Transverse colon (tissue), 4 donors: ENCODE measurements at regions not wholly inside any gene's neighbourhood (a gene's known extent, or its start where the extent isn't known, plus 50 kb on each side); places are given as distances from the start of the nearest gene placed in this dataset.

Experiments
- DNase-seq: peaks from one replicate; pipeline ENCODE4 v3.0.0-alpha.2; 2019
- H3K27ac ChIP-seq, 4 donors: fragments of 200-600 bp; sonication (generic); 2 replicates each; pipeline ENCODE4 v1.5.1; 2016 to 2018; ENCODE audit warnings: inconsistent platforms in 4 of 4
- H3K27me3 ChIP-seq: fragments of 200-600 bp; sonication (generic); 2 replicates; pipeline ENCODE4 v1.5.1; 2017; ENCODE audit warnings: inconsistent platforms
- H3K36me3 ChIP-seq, 4 donors: fragments of 200-600 bp; sonication (generic); 2 replicates each; pipeline ENCODE4 v1.5.1; 2017 to 2019; ENCODE audit warnings: inconsistent platforms in 4 of 4
- H3K4me1 ChIP-seq, 4 donors: fragments of 200-600 bp; sonication (generic); 2 replicates each; pipeline ENCODE4 v1.5.1; 2017 to 2020; ENCODE audit warnings: inconsistent platforms in 4 of 4
- H3K4me3 ChIP-seq, 4 donors: fragments of 200-600 bp; sonication (generic); 1 replicate in 1 of 4; 2 replicates in 3 of 4; pipeline versions ENCODE4 v1.5.1 to v1.6.1; 2017 to 2019; ENCODE audit warnings: inconsistent platforms in 4 of 4
- H3K9me3 ChIP-seq, 2 donors: fragments of 200-600 bp; sonication (generic); 2 replicates each; pipeline ENCODE4 v1.5.1; 2017 to 2019; ENCODE audit warnings: inconsistent platforms in 2 of 2
- CTCF ChIP-seq, 5 experiments: fragments of 200-600 bp in 3 of 5; fragments of 450-650 bp in 2 of 5; sonication (generic) in 3 of 5; IDR thresholded peaks; 1 replicate in 2 of 5; 2 replicates in 3 of 5; pipeline ENCODE4 v1.5.1; 2016 to 2017; ENCODE audit warnings: antibody characterized with exemption in 5 of 5, inconsistent platforms in 3 of 5, mild to moderate bottlenecking in 2 of 5, moderate library complexity in 1 of 5
- EP300 ChIP-seq: sonication (generic); formaldehyde crosslinking; IDR thresholded peaks from one replicate; pipeline ENCODE4 v1.6.1; 2017; ENCODE audit warnings: antibody characterized with exemption, low read depth
- POLR2A ChIP-seq: fragments of 450-650 bp; IDR thresholded peaks from one replicate; pipeline ENCODE4 v1.6.1; 2016; ENCODE audit warnings: antibody characterized with exemption, mild to moderate bottlenecking, moderate library complexity
- POLR2AphosphoS5 ChIP-seq, 3 donors: sonication (generic); formaldehyde crosslinking; IDR thresholded peaks; one replicate each; pipeline ENCODE4 v1.6.1; 2016; ENCODE audit warnings: antibody characterized with exemption in 3 of 3
- WGBS, 2 donors: methylation state at CpG; one replicate each; pipeline ENCODE4 v1.1.5; 2018; ENCODE audit warnings: low coverage in 1 of 2; 5-methylcytosine and 5-hydroxymethylcytosine counted together
- in situ Hi-C, 4 donors: fragments of 200-750 bp; cut with MboI; loops; one replicate each; pipeline versions ENCODE4 v1.15.0 to v1.15.1; 2017; ENCODE audit warnings: low sequenced_read_pairs in 3 of 4, low pct_ligation_motif_present in 1 of 4, low pct_unique_long_range_greater_than_20kb in 1 of 4
- intact Hi-C: fragments of 100-400 bp; cut with DNase I; formaldehyde crosslinking; loops from one replicate; pipeline ENCODE4 v1.15.1; 2023; ENCODE audit warnings: low total_unique reads

GRCh38 chr10:35704401-35704800 lies 62.3 kb upstream of the FZD8 start:
- in situ Hi-C loops (no loop called here), intact Hi-C loops (no loop called here)
- Histone ChIP-seq H3K4me3 (no peak overlapping the region), H3K27me3 (no peaks in the 10 kb centered on the region), H3K27ac (no peak overlapping the region), H3K9me3 (no peaks in the 10 kb centered on the region), H3K4me1 (no peaks in the 10 kb centered on the region), H3K36me3 (no peaks in the 10 kb centered on the region)
- TF ChIP-seq POLR2AphosphoS5 (IDR thresholded peaks at IDR 0.05) (no peak), CTCF (IDR thresholded peaks at IDR 0.05) (no peak), POLR2A (no peak), EP300 (no peak)
- no peak for DNase-seq

GRCh38 chr10:35700487-35700882 lies 58.4 kb upstream of the FZD8 start:
- intact Hi-C loops (no loop called here), in situ Hi-C loops (no loop called here)
- Histone ChIP-seq H3K9me3 (no peaks in the 10 kb centered on the region), H3K4me3 (no peak overlapping the region), H3K27me3 (no peaks in the 10 kb centered on the region), H3K27ac (no peak overlapping the region), H3K4me1 (no peaks in the 10 kb centered on the region), H3K36me3 (no peaks in the 10 kb centered on the region)
- WGBS, 2 donors = 82 to 100% methylated on average over 1 to 12 of the region's 12 CpGs
- TF ChIP-seq EP300 (no peak), CTCF (IDR thresholded peaks at IDR 0.05) (no peak), POLR2AphosphoS5 (IDR thresholded peaks at IDR 0.05) (no peak), POLR2A (no peak)
- no peak for DNase-seq

- WGBS, 2 donors = 81 to 83% methylated on average over 5 of the region's 5 CpGs
Measured at GRCh38 chr10:35699848-35700486, 57.9 kb upstream of the FZD8 start.

GRCh38 chr10:35696392-35697287 lies 54.5 kb upstream of the FZD8 start:
- no peak for DNase-seq
- no peak overlapping the region for H3K27ac ChIP-seq
- H3K4me3 ChIP-seq = no peak overlapping the region
- H3K36me3 ChIP-seq = no peaks in the 10 kb centered on the region
- in situ Hi-C loops = no loop called here
- WGBS, 2 donors = 65 to 79% methylated on average over 5 of the region's 5 CpGs
- H3K9me3 ChIP-seq = no peaks in the 10 kb centered on the region
- H3K27me3 ChIP-seq = no peaks in the 10 kb centered on the region
- no peak for TF ChIP-seq CTCF (IDR thresholded peaks at IDR 0.05)
- no peak for TF ChIP-seq POLR2A
- no peak for TF ChIP-seq EP300
- TF ChIP-seq POLR2AphosphoS5 (IDR thresholded peaks at IDR 0.05) = no peak
- no peaks in the 10 kb centered on the region for H3K4me1 ChIP-seq
- intact Hi-C loops = no loop called here

More at GRCh38 chr10:35699848-35700486, 57.9 kb upstream of the FZD8 start:
- in situ Hi-C loops (no loop called here), intact Hi-C loops (no loop called here)
- no peaks in the 10 kb centered on the region for H3K27me3 ChIP-seq
- no peaks in the 10 kb centered on the region for H3K36me3 ChIP-seq
- H3K4me1 ChIP-seq = no peaks in the 10 kb centered on the region
- no peak overlapping the region for H3K4me3 ChIP-seq
- TF ChIP-seq POLR2AphosphoS5 (IDR thresholded peaks at IDR 0.05) = no peak
- H3K9me3 ChIP-seq = no peaks in the 10 kb centered on the region
- no peak for DNase-seq
- no peak overlapping the region for H3K27ac ChIP-seq
